GM19193 (cell line): ENCODE measurements at regions not wholly inside any gene's neighbourhood (a gene's known extent, or its start where the extent isn't known, plus 50 kb on each side); places are given as distances from the start of the nearest gene placed in this dataset.

Experiments used
- POLR2A ChIP-seq: IDR thresholded peaks from 4 replicates; pipeline ENCODE4 v1.6.1; 2011; ENCODE audit not compliant: insufficient read depth, insufficient read length; ENCODE audit errors: extremely low read depth

- TF ChIP-seq POLR2A = no peak
These were observed 53.3 kb upstream of the LIPC start for GRCh38 chr15:58378241-58379085.

- no peak for TF ChIP-seq POLR2A
These were observed 51.4 kb upstream of the LIPC start for GRCh38 chr15:58380280-58380945.

GRCh38 chr15:58381697-58382096, 50.1 kb upstream of the LIPC start:
- no peak for TF ChIP-seq POLR2A
